ENCODE measurements at regions not wholly inside any gene's neighbourhood (a gene's known extent, or its start where the extent isn't known, plus 50 kb on each side); places are given as distances from the start of the nearest gene placed in this dataset.
"Not testable (repeated sequence)": the region's sequence is repeated elsewhere in the genome, so short reads cannot be mapped to it uniquely, and the experiment has no call there.

GRCh38 chr14:37889087-37889486 is 293.7 kb downstream of the TTC6 start:
- no peak for DNase-seq (ENCODE audit: low spot score)
- no peak for TF ChIP-seq CTCF (IDR thresholded peaks at IDR 0.05; ENCODE audit: extremely low read depth, missing control alignments)

GRCh38 chr14:37890095-37890494 is 294.7 kb downstream of the TTC6 start:
- DNase-seq (ENCODE audit: low spot score), result no peak
- TF ChIP-seq CTCF (IDR thresholded peaks at IDR 0.05; ENCODE audit: extremely low read depth, missing control alignments), result no peak

GRCh38 chr14:37891500-37891899 is 296.1 kb downstream of the TTC6 start:
- DNase-seq (ENCODE audit: low spot score), result not testable (repeated sequence)

- no peak for TF ChIP-seq CTCF (IDR thresholded peaks at IDR 0.05; ENCODE audit: extremely low read depth, missing control alignments)
- no peak for DNase-seq (ENCODE audit: low spot score)
Observed at GRCh38 chr14:37894463-37894862, 299.0 kb downstream of the TTC6 start.

GRCh38 chr14:37899365-37899764 is 303.9 kb downstream of the TTC6 start:
- no peak for TF ChIP-seq CTCF (IDR thresholded peaks at IDR 0.05; ENCODE audit: extremely low read depth, missing control alignments)

GRCh38 chr14:37900561-37900960 is 305.1 kb downstream of the TTC6 start:
- DNase-seq (ENCODE audit: low spot score), result no peak
- TF ChIP-seq CTCF (IDR thresholded peaks at IDR 0.05; ENCODE audit: extremely low read depth, missing control alignments), result no peak

More at GRCh38 chr14:37899365-37899764, 303.9 kb downstream of the TTC6 start:
- DNase-seq (ENCODE audit: low spot score), result no peak

GRCh38 chr14:37901978-37902377 is 305.7 kb upstream of the SSTR1 start:
- no peak for DNase-seq (ENCODE audit: low spot score)
- no peak for TF ChIP-seq CTCF (IDR thresholded peaks at IDR 0.05; ENCODE audit: extremely low read depth, missing control alignments)

GRCh38 chr14:37903343-37904191 is 304.1 kb upstream of the SSTR1 start:
- TF ChIP-seq CTCF (IDR thresholded peaks at IDR 0.05; ENCODE audit: extremely low read depth, missing control alignments), result peak; percentile 24
- DNase-seq (ENCODE audit: low spot score), result peak; percentile 26

All from GM20000 (cell line).